ENCODE measurements at regions not wholly inside any gene's neighbourhood (a gene's known extent, or its start where the extent isn't known, plus 50 kb on each side); places are given as distances from the start of the nearest gene placed in this dataset.

DNA sequence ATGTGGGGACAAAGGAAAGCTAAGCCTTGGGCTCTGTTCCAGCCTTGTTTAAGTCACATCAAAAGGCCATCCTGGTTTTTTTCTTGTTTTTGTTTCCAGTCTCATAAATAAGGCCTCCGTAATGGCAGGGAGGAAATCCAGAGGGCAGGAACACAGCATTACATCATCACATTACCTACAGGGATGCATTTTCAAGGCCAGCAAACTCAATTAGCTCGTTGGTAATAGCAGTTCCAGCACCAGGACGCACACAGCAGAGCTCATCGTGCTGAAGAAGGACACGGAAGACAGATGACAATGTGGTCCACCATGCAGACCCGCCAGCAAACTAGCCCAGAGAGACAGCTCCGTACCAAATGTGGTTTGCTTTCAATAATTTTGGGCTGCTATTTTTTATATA is 1209.2 kb downstream of the TYW1 start (continued):
- TF ChIP-seq TSHZ1 (tag by site-specific recombination; IDR thresholded peaks at IDR 0.05; ENCODE audit: borderline replicate concordance) (no peak), ZNF121 (tag by site-specific recombination; IDR thresholded peaks at IDR 0.05) (no peak)
- TF ChIP-seq, protein P1, sequence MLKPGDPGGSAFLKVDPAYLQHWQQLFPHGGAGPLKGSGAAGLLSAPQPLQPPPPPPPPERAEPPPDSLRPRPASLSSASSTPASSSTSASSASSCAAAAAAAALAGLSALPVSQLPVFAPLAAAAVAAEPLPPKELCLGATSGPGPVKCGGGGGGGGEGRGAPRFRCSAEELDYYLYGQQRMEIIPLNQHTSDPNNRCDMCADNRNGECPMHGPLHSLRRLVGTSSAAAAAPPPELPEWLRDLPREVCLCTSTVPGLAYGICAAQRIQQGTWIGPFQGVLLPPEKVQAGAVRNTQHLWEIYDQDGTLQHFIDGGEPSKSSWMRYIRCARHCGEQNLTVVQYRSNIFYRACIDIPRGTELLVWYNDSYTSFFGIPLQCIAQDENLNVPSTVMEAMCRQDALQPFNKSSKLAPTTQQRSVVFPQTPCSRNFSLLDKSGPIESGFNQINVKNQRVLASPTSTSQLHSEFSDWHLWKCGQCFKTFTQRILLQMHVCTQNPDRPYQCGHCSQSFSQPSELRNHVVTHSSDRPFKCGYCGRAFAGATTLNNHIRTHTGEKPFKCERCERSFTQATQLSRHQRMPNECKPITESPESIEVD (tag by site-specific recombination; IDR thresholded peaks at IDR 0.05): no peak

DNA sequence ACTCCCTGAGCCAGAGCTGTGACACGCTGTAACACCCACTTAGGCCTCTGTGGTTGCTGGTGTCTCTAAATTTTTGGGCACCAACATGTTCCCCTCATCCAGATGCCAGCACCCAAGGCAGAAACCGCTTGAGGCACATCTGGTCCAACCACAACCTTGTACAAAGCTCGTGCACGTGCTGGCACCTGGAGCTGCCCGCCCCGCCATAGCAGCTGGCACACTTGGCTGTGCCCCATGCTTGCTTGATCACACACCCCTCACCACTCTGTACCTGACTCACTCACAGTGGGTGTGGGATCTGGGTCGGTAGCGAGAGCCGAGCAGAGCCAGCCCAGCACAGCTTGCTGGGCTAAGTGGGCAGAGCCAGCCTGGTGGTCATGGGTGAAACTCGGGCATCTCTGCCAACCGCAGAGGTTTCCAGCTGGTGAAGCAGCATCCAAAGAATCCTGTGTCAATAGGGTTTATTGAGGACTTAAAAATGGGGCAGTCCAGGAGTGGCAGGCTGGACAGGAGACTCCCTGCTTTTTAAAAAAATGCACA is 1210.4 kb downstream of the TYW1 start:
- POLR2A ChIA-PET: no interaction called here
- H3K4me3 ChIP-seq (ENCODE audit: low read depth, low read length): no peak overlapping the region
- CTCF ChIA-PET: no interaction called here
- no peaks in the 10 kb centered on the region for H3K36me3 ChIP-seq (ENCODE audit: control insufficient read depth in 2 of 2, insufficient read depth in 1 of 2, low read length in 2 of 2)
- no peak overlapping the region for H3K27ac ChIP-seq (ENCODE audit: extremely low read depth, low read depth, low read length)
- TF ChIP-seq, protein P2, sequence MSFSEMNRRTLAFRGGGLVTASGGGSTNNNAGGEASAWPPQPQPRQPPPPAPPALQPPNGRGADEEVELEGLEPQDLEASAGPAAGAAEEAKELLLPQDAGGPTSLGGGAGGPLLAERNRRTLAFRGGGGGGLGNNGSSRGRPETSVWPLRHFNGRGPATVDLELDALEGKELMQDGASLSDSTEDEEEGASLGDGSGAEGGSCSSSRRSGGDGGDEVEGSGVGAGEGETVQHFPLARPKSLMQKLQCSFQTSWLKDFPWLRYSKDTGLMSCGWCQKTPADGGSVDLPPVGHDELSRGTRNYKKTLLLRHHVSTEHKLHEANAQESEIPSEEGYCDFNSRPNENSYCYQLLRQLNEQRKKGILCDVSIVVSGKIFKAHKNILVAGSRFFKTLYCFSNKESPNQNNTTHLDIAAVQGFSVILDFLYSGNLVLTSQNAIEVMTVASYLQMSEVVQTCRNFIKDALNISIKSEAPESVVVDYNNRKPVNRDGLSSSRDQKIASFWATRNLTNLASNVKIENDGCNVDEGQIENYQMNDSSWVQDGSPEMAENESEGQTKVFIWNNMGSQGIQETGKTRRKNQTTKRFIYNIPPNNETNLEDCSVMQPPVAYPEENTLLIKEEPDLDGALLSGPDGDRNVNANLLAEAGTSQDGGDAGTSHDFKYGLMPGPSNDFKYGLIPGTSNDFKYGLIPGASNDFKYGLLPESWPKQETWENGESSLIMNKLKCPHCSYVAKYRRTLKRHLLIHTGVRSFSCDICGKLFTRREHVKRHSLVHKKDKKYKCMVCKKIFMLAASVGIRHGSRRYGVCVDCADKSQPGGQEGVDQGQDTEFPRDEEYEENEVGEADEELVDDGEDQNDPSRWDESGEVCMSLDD (tag by site-specific recombination; IDR thresholded peaks at IDR 0.05): no peak
- TF ChIP-seq ZNF37A (tag by site-specific recombination; IDR thresholded peaks at IDR 0.05): no peak
- no peak for TF ChIP-seq ZNF518A (tag by site-specific recombination; conservative IDR thresholded peaks at IDR 0.05; ENCODE audit: low read depth)
- no peak for TF ChIP-seq ZNF791 (tag by site-specific recombination; IDR thresholded peaks at IDR 0.05)
- no peak for TF ChIP-seq ZNF169 (tag by site-specific recombination; IDR thresholded peaks at IDR 0.05)
- no peak for TF ChIP-seq ZNF707 (tag by site-specific recombination; IDR thresholded peaks at IDR 0.05)
- no peak for TF ChIP-seq WT1 (tag by site-specific recombination; IDR thresholded peaks at IDR 0.05)
- no peak for TF ChIP-seq ZNF48 (tag by site-specific recombination; IDR thresholded peaks at IDR 0.05)
- TF ChIP-seq, protein P3, sequence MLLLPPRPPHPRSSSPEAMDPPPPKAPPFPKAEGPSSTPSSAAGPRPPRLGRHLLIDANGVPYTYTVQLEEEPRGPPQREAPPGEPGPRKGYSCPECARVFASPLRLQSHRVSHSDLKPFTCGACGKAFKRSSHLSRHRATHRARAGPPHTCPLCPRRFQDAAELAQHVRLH (tag by site-specific recombination; IDR thresholded peaks at IDR 0.05): no peak
- no peak for TF ChIP-seq FEZF1 (tag by site-specific recombination; IDR thresholded peaks at IDR 0.05)
- no peaks in the 10 kb centered on the region for H3K4me1 ChIP-seq (ENCODE audit: control insufficient read depth, insufficient read depth, low read length)
- H3K9me3 ChIP-seq (ENCODE audit: control insufficient read depth, insufficient read depth, low read depth, low read length): no peaks in the 10 kb centered on the region

Data from HEK293 (cell line).